ENCODE measurements at regions not wholly inside any gene's neighbourhood (a gene's known extent, or its start where the extent isn't known, plus 50 kb on each side); places are given as distances from the start of the nearest gene placed in this dataset.
A peak's percentile ranks its signal among the peaks of the same experiment; 100 is the strongest.

DNA sequence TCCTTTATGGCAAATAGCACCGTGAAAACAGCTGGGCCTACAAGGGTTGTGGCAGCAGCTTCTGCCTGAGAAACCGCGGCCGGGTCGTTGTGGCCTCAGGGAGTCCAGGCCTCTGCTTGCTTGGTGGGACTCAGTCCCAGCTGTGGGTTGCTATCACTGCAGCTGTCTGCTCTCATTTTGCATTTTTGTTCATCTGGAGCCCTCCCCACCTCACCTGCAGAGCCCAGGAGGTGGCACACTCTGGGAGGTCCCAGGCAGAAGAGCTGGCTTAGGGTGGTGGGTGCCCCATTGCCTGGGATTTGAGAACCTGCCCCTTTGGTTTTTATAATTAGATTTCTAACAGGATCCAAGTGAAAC is 138.4 kb downstream of the GADD45G start:
- H3K4me1 Mint-ChIP-seq (ENCODE audit: low read depth): peaks cover 91% of the 10 kb centered on the region
- peaks cover 6% of the 10 kb centered on the region for H3K9me3 Mint-ChIP-seq (ENCODE audit: insufficient read depth)
- peak; percentile 63 for ATAC-seq
- H3K27ac Mint-ChIP-seq: peak overlapping the region; percentile 92
- POLR2A ChIA-PET: interaction anchor here (0.9 to 3.4 kb wide), 12 partner anchors 14 to 140 kb away, joined by 3 to 50 read pairs (median 5); partner anchors contain the start of gene GADD45G
- CTCF ChIA-PET: interaction anchor here (0.5 to 3.9 kb wide), 22 partner anchors 11 to 1209 kb away, joined by 3 to 46 read pairs (median 5); partner anchors contain the start of gene GADD45G
- peak; percentile 84 for DNase-seq
- H3K4me3 Mint-ChIP-seq: peak overlapping the region; percentile 67
- no peaks in the 10 kb centered on the region for H3K27me3 Mint-ChIP-seq (ENCODE audit: low read depth)
- peaks cover 6% of the 10 kb centered on the region for H3K36me3 Mint-ChIP-seq (ENCODE audit: low read depth)

DNA sequence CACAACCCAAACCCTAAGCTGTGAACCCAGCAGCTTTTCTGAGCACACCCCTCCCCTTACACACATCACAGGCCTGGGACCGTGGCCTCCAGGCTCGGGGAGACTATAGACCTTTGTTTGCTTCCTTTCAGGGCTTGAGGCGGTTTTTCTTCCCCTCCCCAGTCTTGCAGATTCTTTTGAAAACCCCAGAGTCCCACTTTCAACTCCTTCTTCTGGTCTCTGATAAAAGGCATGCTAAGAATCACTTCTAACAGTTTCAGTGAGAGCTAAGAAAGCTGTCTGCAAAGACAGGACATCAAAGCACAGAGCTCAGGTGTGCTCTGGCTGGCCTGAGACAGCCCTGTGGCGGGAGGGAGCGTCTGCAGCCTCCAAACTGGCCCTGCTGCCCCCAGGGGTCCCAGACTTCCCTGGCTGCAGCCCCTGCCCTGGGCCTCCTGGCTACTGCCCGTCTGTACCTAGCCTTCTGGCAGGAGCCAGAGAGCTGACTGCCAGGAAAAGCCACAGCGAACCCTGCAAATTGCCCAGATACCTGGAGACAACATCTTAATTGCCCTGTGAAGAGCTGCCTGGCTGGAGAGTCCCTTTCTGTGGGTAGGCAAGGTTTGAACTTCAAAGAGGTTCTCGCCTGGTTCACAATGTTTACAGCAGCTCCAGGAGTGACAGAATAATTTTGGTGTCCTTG is 138.9 kb downstream of the GADD45G start:
- H3K4me1 Mint-ChIP-seq (ENCODE audit: low read depth): peaks cover 91% of the 10 kb centered on the region
- H3K27me3 Mint-ChIP-seq (ENCODE audit: low read depth): no peaks in the 10 kb centered on the region
- H3K36me3 Mint-ChIP-seq (ENCODE audit: low read depth): peaks cover 6% of the 10 kb centered on the region
- H3K4me3 Mint-ChIP-seq: peak overlapping the region; percentile 67
- H3K27ac Mint-ChIP-seq: peak overlapping the region; percentile 92
- DNase-seq: peak; percentile 91
- CTCF ChIA-PET: interaction anchor here (0.5 to 3.9 kb wide), 23 partner anchors 10 to 1208 kb away, joined by 3 to 46 read pairs (median 5); partner anchors contain the start of gene GADD45G
- POLR2A ChIA-PET: interaction anchor here (0.6 to 3.4 kb wide), 16 partner anchors 15 to 186 kb away, joined by 3 to 50 read pairs (median 4); partner anchors contain the start of gene GADD45G
- peak; percentile 86 for ATAC-seq
- peaks cover 6% of the 10 kb centered on the region for H3K9me3 Mint-ChIP-seq (ENCODE audit: insufficient read depth)

DNA sequence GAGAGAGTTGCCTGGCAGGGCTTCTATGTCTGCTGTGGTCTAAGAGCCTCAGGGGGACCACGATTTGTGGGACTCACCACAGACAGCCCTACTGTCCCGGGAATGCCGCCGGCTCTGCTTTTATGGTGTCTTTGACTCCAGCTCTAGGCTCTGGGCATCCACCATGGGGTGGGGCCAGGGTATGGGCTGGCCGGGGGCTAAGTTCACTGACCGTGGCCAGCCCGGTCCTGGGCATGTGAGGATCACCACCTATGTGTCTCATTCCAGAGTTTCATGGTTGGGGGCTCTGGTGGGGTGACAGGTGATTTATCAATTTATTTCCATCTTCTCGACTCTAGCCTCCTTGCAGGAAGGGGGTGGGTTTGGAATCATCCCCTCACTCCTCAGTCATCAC is 139.4 kb downstream of the GADD45G start:
- Mint-ChIP-seq H3K36me3 (ENCODE audit: low read depth) (peaks cover 6% of the 10 kb centered on the region), H3K27me3 (ENCODE audit: low read depth) (no peaks in the 10 kb centered on the region), H3K9me3 (ENCODE audit: insufficient read depth) (peaks cover 6% of the 10 kb centered on the region), H3K4me3 (peak overlapping the region; percentile 67), H3K27ac (peak overlapping the region; percentile 92), H3K4me1 (ENCODE audit: low read depth) (peaks cover 91% of the 10 kb centered on the region)
- ATAC-seq (no peak), DNase-seq (no peak)
- POLR2A ChIA-PET: interaction anchor here (0.6 to 3.4 kb wide), 13 partner anchors 16 to 187 kb away, joined by 3 to 50 read pairs (median 3); partner anchors contain the start of gene GADD45G
- CTCF ChIA-PET: interaction anchor here (0.9 to 3.9 kb wide), 19 partner anchors 10 to 355 kb away, joined by 3 to 46 read pairs (median 5); partner anchors contain the start of gene GADD45G

DNA sequence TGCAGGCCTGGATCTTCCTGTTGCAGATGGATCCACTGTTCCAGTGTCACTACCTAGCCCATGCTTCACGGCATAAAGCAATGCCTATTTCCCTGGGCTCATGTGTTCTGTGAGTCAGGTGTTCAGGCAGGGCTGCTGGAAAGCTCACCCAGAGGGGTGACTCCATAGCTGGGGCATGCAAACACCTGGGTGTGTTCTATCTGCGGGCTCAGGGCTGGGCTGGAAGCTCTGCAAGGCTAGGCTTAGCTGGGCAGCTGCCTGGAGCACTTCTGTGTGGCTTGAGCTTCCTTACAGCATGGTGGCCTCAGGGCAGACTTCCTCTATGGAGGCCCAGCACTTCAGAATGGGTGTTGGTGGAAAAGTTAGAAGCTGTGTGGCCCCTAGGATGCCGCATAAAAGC is 139.9 kb downstream of the GADD45G start:
- Mint-ChIP-seq H3K36me3 (ENCODE audit: low read depth) (peaks cover 10% of the 10 kb centered on the region), H3K27me3 (ENCODE audit: low read depth) (no peaks in the 10 kb centered on the region), H3K9me3 (ENCODE audit: insufficient read depth) (peaks cover 6% of the 10 kb centered on the region), H3K4me3 (peak overlapping the region; percentile 67), H3K27ac (peak overlapping the region; percentile 92), H3K4me1 (ENCODE audit: low read depth) (peaks cover 91% of the 10 kb centered on the region)
- ChIA-PET CTCF (interaction anchor here (1.3 to 3.9 kb wide), 5 partner anchors 9 to 141 kb away, joined by 3 to 46 read pairs (median 12); partner anchors contain the start of gene GADD45G), POLR2A (interaction anchor here (0.6 to 3.4 kb wide), 2 partner anchors 43 to 82 kb away, joined by 3 to 50 read pairs; no protein-coding TSS in a partner anchor)
- DNase-seq (no peak), ATAC-seq (no peak)

DNA sequence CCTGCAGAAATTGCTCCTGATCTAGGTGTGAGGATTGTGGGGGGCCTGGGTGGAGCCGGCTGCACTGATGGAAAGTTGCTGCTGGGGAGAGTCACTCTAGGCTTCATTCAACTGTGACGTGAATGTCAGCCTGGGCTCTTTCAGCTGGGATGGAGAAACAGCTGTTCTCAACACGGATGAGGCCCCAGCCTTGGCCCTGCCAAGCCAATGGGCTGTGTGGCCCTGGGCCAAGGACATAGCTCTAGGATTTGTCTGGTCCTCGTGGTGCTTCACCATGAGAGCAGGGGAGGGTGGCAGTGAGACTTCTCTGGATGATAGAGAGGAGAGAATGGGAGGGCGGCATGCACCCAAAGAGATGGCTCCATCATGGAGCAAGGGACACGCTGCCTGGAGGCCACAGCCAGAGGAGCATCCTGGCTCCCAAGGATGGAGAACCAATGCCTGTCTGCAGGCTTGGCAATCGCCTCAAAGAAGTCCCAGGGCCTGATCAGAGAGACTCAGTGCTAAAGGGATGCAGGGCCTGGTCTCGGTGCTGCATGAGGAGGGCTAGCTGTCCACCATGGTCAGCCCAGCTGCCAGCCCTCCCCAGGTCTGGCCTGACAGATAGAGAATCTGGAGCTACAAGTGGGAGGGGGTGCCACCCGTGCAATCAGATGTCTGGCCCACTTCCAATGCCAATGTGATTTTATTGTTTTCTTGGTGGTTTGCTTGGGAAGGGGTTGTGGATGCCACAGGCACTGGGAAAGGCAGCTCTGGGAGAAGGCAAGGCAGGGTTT is 141.0 kb downstream of the GADD45G start:
- Mint-ChIP-seq H3K4me3 (no peak overlapping the region), H3K27me3 (ENCODE audit: low read depth) (no peaks in the 10 kb centered on the region), H3K9me3 (ENCODE audit: insufficient read depth) (peaks cover 6% of the 10 kb centered on the region), H3K4me1 (ENCODE audit: low read depth) (peaks cover 81% of the 10 kb centered on the region), H3K36me3 (ENCODE audit: low read depth) (peaks cover 10% of the 10 kb centered on the region), H3K27ac (peak overlapping the region; percentile 30)
- POLR2A ChIA-PET: no interaction called here
- DNase-seq (no peak), ATAC-seq (no peak)
- CTCF ChIA-PET: interaction anchor here (3.9 kb wide), 1 partner anchor 44 kb away, joined by 46 read pairs; no protein-coding TSS in a partner anchor

DNA sequence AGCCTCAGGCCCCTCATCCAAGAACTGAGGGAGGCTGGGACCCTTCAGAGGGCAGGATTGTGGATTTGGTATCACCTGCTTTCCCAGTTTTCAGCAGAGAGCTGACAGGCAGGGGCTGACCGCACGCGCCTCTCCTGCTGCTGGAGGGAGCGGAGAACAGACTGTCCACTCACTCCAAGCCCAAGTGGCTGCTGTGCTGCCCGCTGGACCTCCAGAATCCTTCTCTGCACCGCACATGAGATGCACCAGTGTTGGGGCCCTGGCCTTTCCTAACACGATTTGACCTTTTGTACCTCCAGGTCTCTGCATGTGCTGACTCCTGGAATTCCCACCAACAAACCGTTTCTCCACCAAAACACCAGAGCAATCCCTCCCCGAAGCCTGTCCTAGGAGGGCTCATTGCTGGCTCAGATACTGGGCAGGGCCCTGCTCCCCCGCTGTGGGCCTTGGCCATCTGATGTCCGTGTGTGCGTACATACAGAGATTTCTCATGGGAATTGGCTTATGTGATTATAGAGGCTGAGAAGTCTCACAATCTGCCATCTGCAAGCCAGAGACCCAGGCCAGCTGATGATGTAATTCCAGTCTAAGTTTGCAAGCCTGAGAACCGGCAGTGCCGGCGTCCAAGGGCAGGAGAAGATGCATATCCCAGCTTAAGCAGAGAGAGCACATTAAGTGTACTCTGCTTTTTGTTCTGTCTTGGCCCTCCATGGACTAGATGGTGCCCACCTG is 141.7 kb downstream of the GADD45G start:
- H3K9me3 Mint-ChIP-seq (ENCODE audit: insufficient read depth): peaks cover 6% of the 10 kb centered on the region
- ATAC-seq (no peak), DNase-seq (no peak)
- CTCF ChIA-PET: no interaction called here
- no peak overlapping the region for H3K4me3 Mint-ChIP-seq
- peaks cover 10% of the 10 kb centered on the region for H3K36me3 Mint-ChIP-seq (ENCODE audit: low read depth)
- peaks cover 75% of the 10 kb centered on the region for H3K4me1 Mint-ChIP-seq (ENCODE audit: low read depth)
- POLR2A ChIA-PET: no interaction called here
- no peaks in the 10 kb centered on the region for H3K27me3 Mint-ChIP-seq (ENCODE audit: low read depth)
- peak overlapping the region; percentile 8 for H3K27ac Mint-ChIP-seq

DNA sequence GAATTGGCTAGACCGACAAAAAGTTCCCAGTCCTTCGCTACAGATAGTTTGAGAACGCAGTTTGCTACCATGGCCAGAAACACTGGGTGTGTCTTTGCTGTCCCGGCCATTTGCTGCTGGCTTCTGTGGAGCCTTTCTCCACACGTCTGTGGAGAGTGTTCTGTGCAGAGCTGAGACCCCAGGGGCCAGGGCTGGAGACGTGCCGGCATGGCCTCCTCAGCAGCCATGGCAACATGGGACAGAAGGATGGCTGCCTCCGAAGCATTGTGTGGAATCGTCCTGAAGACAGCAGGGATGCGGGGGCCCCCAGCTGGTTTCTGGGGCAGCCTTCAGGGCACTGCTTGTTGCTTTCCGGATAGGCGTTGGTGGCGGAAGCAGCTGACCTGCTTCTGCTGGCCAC is 142.8 kb downstream of the GADD45G start:
- ATAC-seq (no peak), DNase-seq (no peak)
- Mint-ChIP-seq H3K27me3 (ENCODE audit: low read depth) (no peaks in the 10 kb centered on the region), H3K4me3 (no peak overlapping the region), H3K36me3 (ENCODE audit: low read depth) (peaks cover 10% of the 10 kb centered on the region), H3K9me3 (ENCODE audit: insufficient read depth) (peaks cover 6% of the 10 kb centered on the region), H3K27ac (no peak overlapping the region), H3K4me1 (ENCODE audit: low read depth) (peaks cover 67% of the 10 kb centered on the region)
- CTCF ChIA-PET: no interaction called here
- POLR2A ChIA-PET: no interaction called here

DNA sequence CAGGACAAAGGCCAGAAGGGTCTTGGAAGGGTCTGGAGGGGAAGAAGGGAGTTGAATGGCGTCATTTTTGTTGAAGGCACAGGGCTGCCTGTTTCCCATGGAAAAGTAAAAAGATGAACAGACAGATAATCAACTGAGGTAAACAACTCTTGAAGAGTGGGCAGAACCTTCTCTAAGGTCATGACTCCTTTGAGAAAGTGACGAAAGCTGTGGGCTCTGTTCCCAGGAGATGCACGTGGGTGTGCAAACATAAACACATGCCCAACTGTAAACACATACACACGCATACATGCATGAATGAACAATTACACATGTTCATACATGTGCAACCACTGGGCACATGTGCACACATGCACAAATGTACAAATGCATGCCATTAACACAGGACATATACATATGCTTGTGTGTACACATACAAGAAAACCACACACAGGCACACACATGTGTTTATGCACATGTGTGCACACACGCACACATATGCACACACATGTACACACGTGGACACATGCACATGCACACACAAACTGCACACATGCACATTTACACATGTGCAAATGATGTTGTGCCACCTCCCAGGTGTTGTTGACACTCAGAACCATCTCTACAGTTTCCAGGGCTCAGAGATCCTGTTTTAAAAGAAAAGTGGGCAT is 143.3 kb downstream of the GADD45G start:
- H3K27ac Mint-ChIP-seq: peak overlapping the region; percentile 55
- POLR2A ChIA-PET: no interaction called here
- no peak overlapping the region for H3K4me3 Mint-ChIP-seq
- no peaks in the 10 kb centered on the region for H3K27me3 Mint-ChIP-seq (ENCODE audit: low read depth)
- peaks cover 6% of the 10 kb centered on the region for H3K9me3 Mint-ChIP-seq (ENCODE audit: insufficient read depth)
- CTCF ChIA-PET: interaction anchor here (0.8 to 1.3 kb wide), 2 partner anchors 105 to 145 kb away, joined by 3 to 4 read pairs; no protein-coding TSS in a partner anchor
- peaks cover 61% of the 10 kb centered on the region for H3K4me1 Mint-ChIP-seq (ENCODE audit: low read depth)
- DNase-seq (no peak), ATAC-seq (no peak)
- peaks cover 10% of the 10 kb centered on the region for H3K36me3 Mint-ChIP-seq (ENCODE audit: low read depth)

DNA sequence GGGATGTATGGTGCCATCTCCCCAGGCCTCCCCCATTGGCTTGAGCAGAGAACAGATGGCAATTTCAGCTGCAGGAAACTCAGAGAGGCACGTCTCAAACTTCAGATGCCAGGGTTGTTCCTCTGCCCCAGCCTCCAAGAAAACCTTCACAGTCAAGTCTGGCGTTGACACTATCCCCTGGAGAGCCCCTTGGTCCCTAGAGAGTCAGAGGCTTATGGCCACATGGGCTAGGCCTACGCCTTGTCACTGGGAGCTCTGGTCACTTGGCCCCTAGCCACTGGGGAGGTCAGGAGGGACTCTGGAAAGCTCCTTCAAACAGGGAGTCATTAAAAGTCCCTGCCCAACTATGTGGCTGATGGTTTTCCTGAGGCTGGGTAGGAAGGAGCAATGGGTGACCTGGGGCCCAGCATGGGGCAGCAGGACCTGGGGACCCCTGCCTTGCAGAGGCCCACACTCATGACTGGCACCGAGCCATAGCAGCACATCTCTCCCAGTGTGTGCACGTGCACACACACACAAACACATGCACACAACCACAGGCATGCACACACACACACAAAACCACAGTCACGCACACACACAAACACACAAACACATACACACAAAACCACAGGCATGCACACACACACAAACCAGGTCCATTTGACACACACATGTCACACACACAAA is 144.2 kb downstream of the GADD45G start:
- Mint-ChIP-seq H3K9me3 (ENCODE audit: insufficient read depth) (peaks cover 6% of the 10 kb centered on the region), H3K27me3 (ENCODE audit: low read depth) (no peaks in the 10 kb centered on the region), H3K4me3 (peak overlapping the region; percentile 2), H3K4me1 (ENCODE audit: low read depth) (peaks cover 53% of the 10 kb centered on the region), H3K36me3 (ENCODE audit: low read depth) (peaks cover 10% of the 10 kb centered on the region), H3K27ac (peak overlapping the region; percentile 67)
- POLR2A ChIA-PET: no interaction called here
- no peak for DNase-seq
- no peak for ATAC-seq
- CTCF ChIA-PET: interaction anchor here (0.8 to 1.3 kb wide), 3 partner anchors 10 to 146 kb away, joined by 3 to 4 read pairs (median 3); no protein-coding TSS in a partner anchor

DNA sequence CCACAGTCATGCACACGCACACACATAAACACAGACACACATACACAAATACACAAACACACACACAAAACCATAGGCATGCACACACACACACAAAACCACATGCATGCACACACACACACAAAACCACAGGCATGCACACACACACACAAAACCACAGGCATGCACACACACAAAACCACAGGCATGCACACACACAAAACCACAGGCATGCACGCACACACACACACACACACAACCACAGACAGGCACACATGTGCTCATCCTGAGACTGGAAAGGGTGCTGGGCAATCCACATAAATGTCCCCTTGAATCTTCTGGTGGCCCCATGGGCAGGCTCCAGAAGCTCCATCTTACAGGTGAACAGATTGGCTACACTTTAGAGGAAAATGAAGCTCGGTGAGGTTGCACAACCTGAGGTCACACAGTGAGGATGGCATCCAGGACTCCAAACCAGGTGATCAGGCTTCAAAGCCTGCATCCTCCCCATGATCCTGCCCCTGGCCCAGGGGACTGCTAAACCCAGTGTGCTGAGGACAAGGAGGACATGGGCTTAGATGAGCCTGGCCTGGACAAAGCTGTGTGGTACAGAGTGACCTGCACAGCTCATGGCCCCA is 144.8 kb downstream of the GADD45G start:
- DNase-seq (no peak), ATAC-seq (no peak)
- ChIA-PET CTCF (interaction anchor here (1.1 to 1.3 kb wide), 5 partner anchors 9 to 353 kb away, joined by 3 to 4 read pairs (median 3); no protein-coding TSS in a partner anchor), POLR2A (interaction anchor here (0.7 to 0.9 kb wide), 2 partner anchors 48 to 1082 kb away, joined by 3 read pairs; no protein-coding TSS in a partner anchor)
- Mint-ChIP-seq H3K27me3 (ENCODE audit: low read depth) (no peaks in the 10 kb centered on the region), H3K27ac (peak overlapping the region; percentile 67), H3K4me3 (peak overlapping the region; percentile 2), H3K9me3 (ENCODE audit: insufficient read depth) (peaks cover 6% of the 10 kb centered on the region), H3K4me1 (ENCODE audit: low read depth) (peaks cover 46% of the 10 kb centered on the region), H3K36me3 (ENCODE audit: low read depth) (peaks cover 10% of the 10 kb centered on the region)

Data from activated CD8-positive, alpha-beta T cell treated with anti-CD3 and anti-CD28 coated beads, Interleukin-2, amount 10 ng/mL, durations not matched to agents 7 days and 5 days (primary cell).